WI38 (cell line): ENCODE measurements at regions not wholly inside any gene's neighbourhood (a gene's known extent, or its start where the extent isn't known, plus 50 kb on each side); places are given as distances from the start of the nearest gene placed in this dataset.
"Not testable (repeated sequence)": the region's sequence is repeated elsewhere in the genome, so short reads cannot be mapped to it uniquely, and the experiment has no call there.

Source experiments
- H3K4me3 ChIP-seq: 2 replicates; pipeline ENCODE4 v1.5.1; 2011; ENCODE audit warnings: low read depth, mild to moderate bottlenecking, control low read depth, low read length
- TF ChIP-seq, protein P1 (sequence below): IDR thresholded peaks from 2 replicates; pipeline ENCODE4 v1.5.1; 2012; ENCODE audit warnings: low read depth, mild to moderate bottlenecking, control low read depth, low read length

DNA sequence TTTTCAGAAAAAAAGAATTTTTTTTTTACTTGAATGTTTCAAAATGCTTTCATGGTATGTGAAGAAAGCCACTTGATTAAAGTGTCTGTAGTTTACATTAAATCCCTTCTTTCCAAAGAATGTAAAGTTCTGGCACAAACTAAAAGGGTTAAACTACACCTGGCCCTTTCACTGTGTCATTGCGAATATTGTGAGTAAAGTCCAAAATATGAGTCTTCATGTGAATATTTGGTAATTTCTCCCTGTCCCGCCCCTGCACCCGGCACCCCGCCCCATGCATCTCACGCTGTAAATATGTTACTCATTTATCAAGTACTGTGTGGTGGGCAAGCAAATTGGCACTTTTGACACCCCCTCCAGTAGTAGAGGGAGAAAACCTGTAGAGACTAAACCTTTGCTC lies 274.7 kb downstream of the TTC6 start:
- H3K4me3 ChIP-seq: no peak overlapping the region
- TF ChIP-seq, protein P1, sequence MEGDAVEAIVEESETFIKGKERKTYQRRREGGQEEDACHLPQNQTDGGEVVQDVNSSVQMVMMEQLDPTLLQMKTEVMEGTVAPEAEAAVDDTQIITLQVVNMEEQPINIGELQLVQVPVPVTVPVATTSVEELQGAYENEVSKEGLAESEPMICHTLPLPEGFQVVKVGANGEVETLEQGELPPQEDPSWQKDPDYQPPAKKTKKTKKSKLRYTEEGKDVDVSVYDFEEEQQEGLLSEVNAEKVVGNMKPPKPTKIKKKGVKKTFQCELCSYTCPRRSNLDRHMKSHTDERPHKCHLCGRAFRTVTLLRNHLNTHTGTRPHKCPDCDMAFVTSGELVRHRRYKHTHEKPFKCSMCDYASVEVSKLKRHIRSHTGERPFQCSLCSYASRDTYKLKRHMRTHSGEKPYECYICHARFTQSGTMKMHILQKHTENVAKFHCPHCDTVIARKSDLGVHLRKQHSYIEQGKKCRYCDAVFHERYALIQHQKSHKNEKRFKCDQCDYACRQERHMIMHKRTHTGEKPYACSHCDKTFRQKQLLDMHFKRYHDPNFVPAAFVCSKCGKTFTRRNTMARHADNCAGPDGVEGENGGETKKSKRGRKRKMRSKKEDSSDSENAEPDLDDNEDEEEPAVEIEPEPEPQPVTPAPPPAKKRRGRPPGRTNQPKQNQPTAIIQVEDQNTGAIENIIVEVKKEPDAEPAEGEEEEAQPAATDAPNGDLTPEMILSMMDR: no peak

DNA sequence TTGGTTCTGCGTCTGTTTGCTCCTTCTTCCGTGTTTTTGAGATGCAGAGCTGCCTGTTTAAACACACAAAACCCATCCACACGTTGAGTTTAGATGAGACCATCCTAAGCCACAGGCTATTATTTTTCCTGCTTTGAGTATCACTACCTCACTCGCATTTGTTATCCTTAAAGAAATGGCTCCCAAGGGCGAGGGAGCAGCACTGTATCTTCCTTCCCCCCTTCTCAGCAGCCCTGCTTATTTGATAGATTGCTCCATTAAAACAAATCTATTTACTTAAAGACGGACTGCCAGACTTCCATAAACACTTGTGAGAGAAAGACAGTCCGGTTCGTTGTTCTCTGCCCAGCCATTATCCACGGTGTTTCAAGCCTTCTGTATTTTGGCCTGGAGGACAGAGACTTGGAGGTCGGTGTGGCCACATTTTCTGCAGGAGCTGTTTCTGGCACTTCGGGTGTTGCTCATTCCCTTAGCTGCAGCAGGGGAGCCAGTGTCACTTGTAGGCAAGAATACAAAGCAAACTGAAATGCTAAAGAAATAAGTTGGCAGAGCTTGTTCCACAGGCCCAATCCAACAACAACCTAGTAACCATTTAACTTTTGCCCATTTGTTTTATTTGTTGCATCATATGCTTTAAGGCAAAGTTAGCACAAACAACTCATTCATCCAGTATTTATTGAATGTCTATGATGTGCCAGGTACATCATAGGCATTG lies 275.4 kb downstream of the TTC6 start:
- H3K4me3 ChIP-seq: no peak overlapping the region
- TF ChIP-seq, protein P1: no peak

DNA sequence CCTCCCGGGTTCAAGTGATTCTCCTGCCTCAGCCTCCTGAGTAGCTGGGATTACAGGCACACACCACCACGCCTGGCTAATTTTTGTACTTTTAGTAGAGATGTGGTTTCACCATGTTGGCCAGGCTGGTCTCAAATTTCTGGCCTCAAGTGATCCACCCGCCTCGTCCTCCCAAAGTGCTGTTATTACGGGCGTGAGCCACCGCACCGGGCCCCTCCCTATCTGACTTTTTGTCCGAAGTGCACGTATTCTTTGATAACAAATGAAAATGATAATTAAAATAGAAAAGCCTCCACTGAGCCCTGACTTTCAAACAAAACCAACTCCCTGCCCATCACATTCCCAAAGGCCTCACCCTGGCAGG lies 278.6 kb downstream of the TTC6 start:
- not testable (repeated sequence) for H3K4me3 ChIP-seq

DNA sequence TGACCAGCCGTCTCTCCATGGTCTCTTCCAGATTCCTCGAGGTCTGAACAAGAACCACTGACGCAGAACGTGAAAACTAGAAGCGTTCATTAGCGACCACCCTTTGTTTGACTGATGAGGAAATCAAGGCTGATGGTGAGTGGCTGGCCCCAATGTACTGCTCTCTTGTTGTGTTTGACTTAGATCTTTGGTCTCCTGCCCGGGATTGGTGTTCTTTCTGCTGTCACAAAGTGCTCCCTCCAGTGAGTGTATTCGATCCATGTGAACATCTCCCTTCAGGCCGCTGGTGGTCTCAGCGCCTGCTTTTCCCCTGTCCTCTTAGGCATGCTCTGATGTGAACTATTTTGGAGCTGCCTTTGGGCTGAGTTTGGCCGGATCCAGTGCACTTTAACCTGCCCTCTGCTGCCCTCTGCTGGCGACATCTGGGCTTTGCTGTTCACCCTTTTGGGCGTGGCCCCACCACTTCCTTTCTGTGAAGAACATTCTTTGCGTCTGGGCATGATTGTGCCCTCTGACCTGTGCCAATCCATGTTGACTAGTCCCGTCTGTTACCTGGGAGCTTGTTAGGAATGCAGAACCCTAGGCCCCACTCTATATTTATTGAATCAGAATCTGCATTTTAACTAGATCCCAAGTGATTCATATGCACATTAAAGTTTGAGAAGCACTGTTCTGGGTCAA lies 279.1 kb downstream of the TTC6 start:
- TF ChIP-seq, protein P1: peak; percentile 81
- H3K4me3 ChIP-seq: no peak overlapping the region

DNA sequence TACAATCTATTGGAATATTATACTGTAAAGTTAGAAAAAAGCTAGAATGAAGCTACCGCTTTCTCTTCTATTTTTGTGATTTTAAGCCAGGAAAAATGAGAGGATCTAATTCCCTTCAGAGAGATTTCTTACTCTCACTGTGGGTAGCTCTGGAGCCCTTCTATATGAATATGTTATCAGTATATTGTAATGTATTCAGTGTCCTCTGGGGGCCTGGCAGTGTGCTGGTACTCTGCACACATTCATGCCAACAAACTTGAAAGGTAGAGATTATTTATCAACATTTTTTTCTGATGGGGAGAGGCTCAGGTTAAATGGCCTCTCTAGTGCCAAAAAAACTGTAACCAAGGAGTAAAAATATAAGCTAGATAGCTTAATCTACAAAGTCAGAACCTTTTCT lies 292.8 kb downstream of the TTC6 start:
- TF ChIP-seq, protein P1: no peak
- no peak overlapping the region for H3K4me3 ChIP-seq

DNA sequence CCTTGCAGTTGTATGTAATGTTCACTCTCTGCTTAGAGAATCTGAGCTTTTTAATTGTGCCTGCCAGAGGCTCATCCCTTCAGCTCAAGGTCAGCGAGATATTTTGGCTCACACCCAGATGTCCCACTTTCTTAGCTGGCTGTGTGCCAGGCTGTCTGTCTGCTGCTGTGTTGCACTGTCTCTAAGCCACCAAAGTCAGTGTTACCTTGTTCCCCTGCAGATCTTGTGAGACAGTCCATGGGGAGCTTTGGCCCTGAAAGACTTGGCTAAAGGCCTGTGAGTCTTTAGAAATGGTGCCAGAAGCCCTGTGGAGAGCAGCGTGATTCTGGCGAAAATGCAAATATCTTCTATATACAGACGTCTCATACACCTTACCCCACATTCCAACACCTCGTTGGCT lies 293.7 kb downstream of the TTC6 start:
- TF ChIP-seq, protein P1: no peak

DNA sequence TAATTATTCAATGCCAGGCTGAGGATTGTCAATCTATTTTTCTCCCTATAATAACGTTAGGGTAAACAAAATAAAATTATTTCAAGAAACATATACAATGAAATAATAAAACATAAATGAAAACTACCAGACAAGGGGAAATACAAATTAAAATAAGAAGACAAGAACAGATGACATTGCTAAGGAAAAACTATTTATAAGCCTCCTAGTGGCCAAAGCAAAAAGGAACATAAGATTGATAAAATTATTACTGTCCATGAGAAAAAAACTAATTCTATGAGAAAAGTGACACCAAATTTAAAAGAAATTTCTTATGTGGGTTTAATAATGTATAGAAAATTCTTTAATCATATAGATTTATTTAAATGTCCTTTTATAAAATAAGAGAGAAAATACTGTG lies 294.7 kb downstream of the TTC6 start:
- no peak overlapping the region for H3K4me3 ChIP-seq
- TF ChIP-seq, protein P1: no peak

More for the DNA sequence above, 293.7 kb downstream of the TTC6 start:
- H3K4me3 ChIP-seq: no peak overlapping the region

DNA sequence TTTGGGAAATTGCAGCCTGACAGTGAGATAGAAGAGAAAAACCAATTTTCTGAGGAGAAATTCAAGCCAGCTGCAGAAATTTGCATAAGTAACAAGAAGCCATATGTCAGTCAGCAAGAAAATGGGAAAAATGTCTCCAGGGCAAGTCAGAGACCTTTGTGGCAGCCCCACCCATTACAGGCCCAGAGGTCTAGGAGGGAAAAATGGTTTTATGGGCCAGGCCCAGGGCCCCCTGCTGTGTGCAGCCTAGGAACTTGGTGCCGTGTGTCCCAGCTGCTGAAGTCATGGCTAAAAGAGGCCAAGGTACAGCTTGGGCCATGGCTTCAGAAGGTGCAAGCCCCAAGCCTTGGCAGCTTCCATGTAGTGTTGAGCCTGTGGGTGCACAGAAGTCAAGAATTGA lies 296.1 kb downstream of the TTC6 start:
- H3K4me3 ChIP-seq: not testable (repeated sequence)
